ENCODE measurements at regions not wholly inside any gene's neighbourhood (a gene's known extent, or its start where the extent isn't known, plus 50 kb on each side); places are given as distances from the start of the nearest gene placed in this dataset.
"Not testable (repeated sequence)": the region's sequence is repeated elsewhere in the genome, so short reads cannot be mapped to it uniquely, and the experiment has no call there.

DNA sequence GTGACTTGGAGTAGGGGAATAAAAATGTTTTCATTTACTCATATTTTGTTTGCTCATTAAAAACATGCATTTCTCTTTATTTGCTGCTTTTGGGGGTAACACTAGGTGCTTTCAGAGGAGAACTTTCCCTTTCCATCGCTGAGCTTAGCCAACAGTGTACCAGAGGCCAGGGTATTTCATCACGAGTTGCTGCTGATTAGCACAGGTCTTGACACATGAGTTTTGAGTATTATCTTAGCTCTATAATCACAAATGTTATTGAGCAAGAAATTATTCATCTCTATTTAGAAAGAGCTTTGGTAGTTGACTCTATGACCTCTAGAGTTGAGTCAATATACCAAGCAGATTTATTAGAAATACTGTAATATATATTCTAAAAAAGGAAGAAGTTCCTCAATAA, 375.9 kb downstream of the NXPH1 start:
- H3K4me3 Mint-ChIP-seq = no peak overlapping the region
- no peaks in the 10 kb centered on the region for H3K4me1 Mint-ChIP-seq
- peaks cover 0 to 4% (median 2%) of the 10 kb centered on the region in 3 donors for H3K9me3 Mint-ChIP-seq
- H3K27ac Mint-ChIP-seq = no peak overlapping the region
- no peaks in the 10 kb centered on the region for H3K27me3 Mint-ChIP-seq
- H3K36me3 Mint-ChIP-seq = no peaks in the 10 kb centered on the region

DNA sequence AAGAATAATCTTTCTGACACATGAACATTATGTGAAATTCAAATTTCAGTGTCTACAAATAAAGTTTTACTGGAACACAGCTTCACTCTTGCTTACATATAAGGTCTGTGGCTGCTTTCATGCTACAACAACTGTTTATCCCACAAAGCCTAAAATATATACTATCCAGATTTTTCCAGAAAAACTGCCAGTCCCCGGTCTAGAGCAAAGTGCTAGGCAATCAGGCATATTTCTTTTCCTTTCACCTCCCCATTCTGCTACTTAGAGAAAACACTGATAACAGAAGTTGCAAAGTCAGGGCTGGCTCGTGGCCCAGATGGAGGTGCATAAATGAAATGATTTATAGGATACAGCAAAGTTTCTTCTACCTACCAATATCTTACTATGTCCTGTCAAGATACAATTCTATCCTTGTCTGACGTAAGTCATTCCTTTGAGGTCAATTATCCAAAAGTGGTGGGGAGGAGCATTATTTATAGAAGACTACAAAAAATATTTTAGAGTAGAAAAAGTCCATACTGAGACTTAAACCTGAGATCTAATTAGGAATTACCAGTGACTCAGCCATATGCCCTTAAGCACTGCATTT, 384.1 kb downstream of the NXPH1 start:
- H3K9me3 Mint-ChIP-seq = peaks cover 3 to 7% (median 4%) of the 10 kb centered on the region in 3 donors
- H3K36me3 Mint-ChIP-seq = no peaks in the 10 kb centered on the region
- H3K4me3 Mint-ChIP-seq = no peak overlapping the region
- H3K27ac Mint-ChIP-seq = no peak overlapping the region
- H3K27me3 Mint-ChIP-seq = no peaks in the 10 kb centered on the region
- H3K4me1 Mint-ChIP-seq = no peaks in the 10 kb centered on the region

DNA sequence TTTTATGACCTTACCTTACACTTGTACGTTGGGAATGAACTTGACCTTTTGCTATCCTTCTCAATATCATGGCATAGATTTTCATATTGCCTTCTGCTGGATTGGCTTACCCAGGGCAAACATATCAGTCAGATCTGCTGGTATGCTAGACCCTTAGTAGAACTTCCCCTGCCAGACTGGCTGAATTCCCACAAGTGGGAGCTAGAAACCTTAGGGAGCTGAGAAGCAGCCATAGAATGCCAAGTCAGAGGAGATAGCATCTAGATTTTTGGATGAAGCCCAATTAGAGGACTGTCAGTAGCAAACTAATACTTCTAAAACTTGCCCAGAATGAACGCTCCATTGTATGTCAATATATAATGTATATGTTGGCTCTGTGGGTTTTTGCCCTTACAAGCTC, 385.0 kb downstream of the NXPH1 start:
- peaks cover 4 to 10% (median 7%) of the 10 kb centered on the region in 3 donors for H3K9me3 Mint-ChIP-seq
- no peaks in the 10 kb centered on the region for H3K27me3 Mint-ChIP-seq
- no peaks in the 10 kb centered on the region for H3K4me1 Mint-ChIP-seq
- H3K27ac Mint-ChIP-seq = no peak overlapping the region
- H3K4me3 Mint-ChIP-seq = no peak overlapping the region
- H3K36me3 Mint-ChIP-seq = no peaks in the 10 kb centered on the region

- H3K4me3 Mint-ChIP-seq = no peak overlapping the region
- no peaks in the 10 kb centered on the region for H3K4me1 Mint-ChIP-seq
- no peaks in the 10 kb centered on the region for H3K27me3 Mint-ChIP-seq
- H3K36me3 Mint-ChIP-seq = no peaks in the 10 kb centered on the region
- peak overlapping the region in 1 of 3 donors; percentile 50 for H3K27ac Mint-ChIP-seq
- peaks cover 2 to 10% (median 6%) of the 10 kb centered on the region in 3 donors for H3K9me3 Mint-ChIP-seq
Observed at GRCh38 chr7:8822595-8822994, 389.2 kb downstream of the NXPH1 start.

GRCh38 chr7:8823486-8823885, 390.1 kb downstream of the NXPH1 start:
- no peak overlapping the region for H3K4me3 Mint-ChIP-seq
- no peaks in the 10 kb centered on the region for H3K36me3 Mint-ChIP-seq
- peaks cover 2 to 10% (median 6%) of the 10 kb centered on the region in 3 donors for H3K9me3 Mint-ChIP-seq
- H3K27ac Mint-ChIP-seq = no peak overlapping the region
- H3K4me1 Mint-ChIP-seq = no peaks in the 10 kb centered on the region
- no peaks in the 10 kb centered on the region for H3K27me3 Mint-ChIP-seq

- Mint-ChIP-seq H3K9me3 (peaks cover 0 to 7% (median 3%) of the 10 kb centered on the region in 3 donors), H3K36me3 (no peaks in the 10 kb centered on the region), H3K4me3 (no peak overlapping the region), H3K4me1 (no peaks in the 10 kb centered on the region), H3K27me3 (no peaks in the 10 kb centered on the region), H3K27ac (no peak overlapping the region)
Observed at GRCh38 chr7:8827329-8827728, 393.9 kb downstream of the NXPH1 start.

DNA sequence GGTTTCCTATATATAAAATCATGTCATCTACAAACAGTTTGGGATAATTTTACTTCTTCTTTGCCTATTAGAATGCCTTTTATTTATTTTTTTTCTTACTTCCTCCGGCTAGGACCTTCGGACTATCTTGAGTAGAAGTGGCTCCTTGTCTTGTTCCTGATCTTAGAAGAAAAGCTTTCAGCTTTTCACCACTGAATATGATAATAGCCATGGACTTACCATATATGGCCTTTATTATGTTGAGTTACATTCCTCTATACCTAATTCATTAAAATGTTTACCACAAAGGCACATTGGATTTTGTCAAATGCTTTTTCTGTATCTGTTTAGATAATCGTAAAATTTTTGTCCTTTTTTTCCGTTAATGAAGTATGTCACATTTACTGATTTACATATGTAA, 395.7 kb downstream of the NXPH1 start:
- Mint-ChIP-seq H3K36me3 (no peaks in the 10 kb centered on the region), H3K4me1 (no peaks in the 10 kb centered on the region), H3K27ac (no peak overlapping the region), H3K27me3 (no peaks in the 10 kb centered on the region), H3K4me3 (no peak overlapping the region), H3K9me3 (peaks cover 0 to 3% (median 3%) of the 10 kb centered on the region in 3 donors)

GRCh38 chr7:8831376-8831775, 398.0 kb downstream of the NXPH1 start:
- Mint-ChIP-seq H3K9me3 (peaks cover 3% of the 10 kb centered on the region in 3 donors), H3K27ac (no peak overlapping the region), H3K4me1 (no peaks in the 10 kb centered on the region), H3K4me3 (no peak overlapping the region), H3K36me3 (no peaks in the 10 kb centered on the region), H3K27me3 (no peaks in the 10 kb centered on the region)

GRCh38 chr7:8833355-8833754, 399.9 kb downstream of the NXPH1 start:
- Mint-ChIP-seq H3K27me3 (no peaks in the 10 kb centered on the region), H3K27ac (no peak overlapping the region), H3K9me3 (peaks cover 3% of the 10 kb centered on the region in 3 donors)

DNA sequence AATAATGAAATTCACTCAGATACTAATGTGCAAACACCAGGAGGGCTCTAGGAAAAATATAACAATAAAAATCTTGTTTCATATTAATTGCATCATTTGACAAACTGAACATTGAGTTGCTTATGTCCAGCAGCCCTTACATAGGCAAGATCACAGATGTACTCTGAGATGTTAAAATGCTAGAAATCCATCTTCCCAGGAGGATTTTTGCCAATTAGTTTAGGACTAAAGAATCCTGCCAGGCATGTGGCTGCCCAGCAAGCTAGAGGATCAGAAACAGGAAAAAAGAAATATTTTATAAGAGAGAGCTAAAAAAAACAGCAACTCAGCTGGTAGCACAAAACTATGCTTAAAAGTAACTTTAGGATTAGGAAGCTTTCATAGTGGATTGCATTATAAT, 407.8 kb downstream of the NXPH1 start:
- H3K36me3 Mint-ChIP-seq = no peaks in the 10 kb centered on the region
- H3K9me3 Mint-ChIP-seq = peaks cover 3 to 4% (median 4%) of the 10 kb centered on the region in 3 donors
- H3K27me3 Mint-ChIP-seq = no peaks in the 10 kb centered on the region
- H3K27ac Mint-ChIP-seq = no peak overlapping the region
- no peaks in the 10 kb centered on the region for H3K4me1 Mint-ChIP-seq
- H3K4me3 Mint-ChIP-seq = no peak overlapping the region

More at GRCh38 chr7:8833355-8833754, 399.9 kb downstream of the NXPH1 start:
- Mint-ChIP-seq H3K36me3 (no peaks in the 10 kb centered on the region), H3K4me1 (no peaks in the 10 kb centered on the region), H3K4me3 (no peak overlapping the region)

- Mint-ChIP-seq H3K9me3 (no peaks in the 10 kb centered on the region), H3K4me1 (peaks cover 0 to 3% (median 0%) of the 10 kb centered on the region in 3 donors), H3K4me3 (no peak overlapping the region), H3K27ac (no peak overlapping the region), H3K27me3 (no peaks in the 10 kb centered on the region), H3K36me3 (no peaks in the 10 kb centered on the region)
Observed at GRCh38 chr7:8871716-8872115, 438.3 kb downstream of the NXPH1 start.

DNA sequence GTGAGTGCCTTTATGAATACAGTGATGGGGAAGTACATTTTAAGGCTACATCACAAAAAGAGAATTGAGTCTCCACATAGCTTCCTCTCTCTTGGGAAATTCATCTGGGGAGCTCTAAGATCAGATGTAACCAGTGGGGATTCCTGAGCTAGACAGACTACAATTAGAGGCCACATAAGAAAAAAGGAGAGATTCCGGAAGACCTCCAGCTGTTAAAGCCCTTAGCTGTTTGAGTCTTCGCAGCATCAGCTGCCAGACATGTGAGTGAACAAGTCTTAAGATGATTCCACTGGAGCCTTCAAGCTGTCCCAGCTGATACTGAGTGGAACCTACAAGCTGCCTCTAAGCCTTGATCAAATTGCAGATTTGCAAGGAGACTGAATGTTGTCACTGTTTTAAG, 448.5 kb downstream of the NXPH1 start:
- Mint-ChIP-seq H3K4me1 (no peaks in the 10 kb centered on the region), H3K4me3 (no peak overlapping the region), H3K36me3 (no peaks in the 10 kb centered on the region), H3K27ac (no peak overlapping the region), H3K27me3 (no peaks in the 10 kb centered on the region), H3K9me3 (peaks cover 5 to 12% (median 8%) of the 10 kb centered on the region in 3 donors)

GRCh38 chr7:8885480-8886000, 452.1 kb downstream of the NXPH1 start:
- Mint-ChIP-seq H3K4me1 (no peaks in the 10 kb centered on the region), H3K27me3 (no peaks in the 10 kb centered on the region), H3K36me3 (no peaks in the 10 kb centered on the region), H3K9me3 (peaks cover 0 to 18% (median 6%) of the 10 kb centered on the region in 3 donors), H3K4me3 (no peak overlapping the region), H3K27ac (no peak overlapping the region)

DNA sequence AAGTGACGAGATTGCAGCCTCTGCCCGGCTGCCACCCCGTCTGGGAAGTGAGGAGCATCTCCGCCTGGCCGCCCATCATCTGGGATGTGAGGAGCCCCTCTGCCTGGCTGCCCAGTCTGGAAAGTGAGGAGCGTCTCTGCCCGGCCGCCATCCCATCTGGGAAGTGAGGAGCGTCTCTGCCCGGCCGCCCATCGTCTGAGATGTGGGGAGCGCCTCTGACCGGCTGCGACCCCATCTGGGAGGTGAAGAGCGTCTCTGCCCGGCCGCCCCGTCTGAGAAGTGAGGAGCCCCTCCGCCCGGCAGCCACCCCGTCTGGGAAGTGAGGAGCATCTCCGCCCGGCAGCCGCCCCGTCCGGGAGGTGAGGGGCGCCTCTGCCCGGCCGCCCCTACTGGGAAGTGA, 456.9 kb downstream of the NXPH1 start:
- H3K4me3 Mint-ChIP-seq, H3K27ac Mint-ChIP-seq, H3K4me1 Mint-ChIP-seq, H3K27me3 Mint-ChIP-seq, H3K36me3 Mint-ChIP-seq: not testable (repeated sequence)
- peaks cover 0 to 16% (median 6%) of the 10 kb centered on the region in 3 donors for H3K9me3 Mint-ChIP-seq

- H3K9me3 Mint-ChIP-seq = peaks cover 0 to 13% (median 5%) of the 10 kb centered on the region in 3 donors
- H3K4me1 Mint-ChIP-seq = no peaks in the 10 kb centered on the region
- H3K27me3 Mint-ChIP-seq = no peaks in the 10 kb centered on the region
- H3K36me3 Mint-ChIP-seq = peaks cover 1% of the 10 kb centered on the region
- no peak overlapping the region for H3K4me3 Mint-ChIP-seq
- no peak overlapping the region for H3K27ac Mint-ChIP-seq
Observed at GRCh38 chr7:8893775-8894174, 460.4 kb downstream of the NXPH1 start.

DNA sequence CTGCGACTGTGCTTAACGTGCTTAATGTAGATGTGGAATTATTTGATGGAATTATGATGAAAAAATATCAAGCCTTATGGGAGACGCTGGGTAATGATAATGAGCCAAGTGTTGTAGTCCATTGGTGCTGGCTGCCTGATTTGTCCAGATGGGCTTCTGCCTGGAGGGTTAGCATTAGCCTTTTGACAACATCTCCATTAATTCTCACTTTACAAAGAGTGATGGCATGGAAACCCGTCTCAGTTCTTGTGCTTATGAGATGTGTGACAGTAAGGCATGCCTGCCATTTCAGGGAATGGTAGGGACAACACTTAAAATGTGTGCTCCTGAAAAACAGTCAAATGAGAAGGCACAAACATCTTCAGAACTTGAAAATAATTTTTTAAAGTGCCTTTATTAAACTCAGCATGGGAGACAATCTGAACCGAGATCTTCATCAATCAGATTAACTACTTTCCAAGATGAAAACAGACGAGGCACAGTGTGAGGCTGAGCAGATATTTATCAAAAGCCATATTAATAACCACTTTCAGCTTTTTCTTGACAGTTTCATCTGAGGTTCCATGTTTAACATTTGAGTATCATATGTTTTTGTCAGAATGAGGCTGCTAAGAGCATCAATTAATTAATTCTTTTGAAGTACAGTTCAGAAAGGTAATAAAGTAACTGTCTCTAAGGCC, 473.1 kb downstream of the NXPH1 start:
- H3K4me1 Mint-ChIP-seq = no peaks in the 10 kb centered on the region
- peaks cover 2% of the 10 kb centered on the region for H3K36me3 Mint-ChIP-seq
- H3K4me3 Mint-ChIP-seq = no peak overlapping the region
- no peaks in the 10 kb centered on the region for H3K27me3 Mint-ChIP-seq
- peaks cover 0 to 7% (median 0%) of the 10 kb centered on the region in 3 donors for H3K9me3 Mint-ChIP-seq
- no peak overlapping the region for H3K27ac Mint-ChIP-seq

Data from IgD-negative memory B cell (primary cell).